PC-3 (cell line): ENCODE measurements at regions not wholly inside any gene's neighbourhood (a gene's known extent, or its start where the extent isn't known, plus 50 kb on each side); places are given as distances from the start of the nearest gene placed in this dataset.

Experiments
- EZH2 ChIP-seq: fragments of 300-600 bp; sonication (generic); IDR thresholded peaks from one replicate; pipeline ENCODE4 v1.6.1; 2017; ENCODE audit warnings: antibody characterized with exemption, mild to moderate bottlenecking, low read length; ENCODE audit not compliant: unreplicated experiment
- EZH2phosphoT487 ChIP-seq: fragments of 300-600 bp; sonication (generic); IDR thresholded peaks from 2 replicates; pipeline ENCODE4 v1.6.1; 2018; ENCODE audit warnings: mild to moderate bottlenecking, antibody characterized with exemption, low read length, borderline replicate concordance
- TF ChIP-seq, protein P1 (sequence below): fragments of 300-600 bp; sonication (generic); conservative IDR thresholded peaks from 2 replicates; pipeline ENCODE4 v1.5.1; 2017; ENCODE audit warnings: antibody characterized with exemption, low read depth, mild to moderate bottlenecking, low read length

DNA sequence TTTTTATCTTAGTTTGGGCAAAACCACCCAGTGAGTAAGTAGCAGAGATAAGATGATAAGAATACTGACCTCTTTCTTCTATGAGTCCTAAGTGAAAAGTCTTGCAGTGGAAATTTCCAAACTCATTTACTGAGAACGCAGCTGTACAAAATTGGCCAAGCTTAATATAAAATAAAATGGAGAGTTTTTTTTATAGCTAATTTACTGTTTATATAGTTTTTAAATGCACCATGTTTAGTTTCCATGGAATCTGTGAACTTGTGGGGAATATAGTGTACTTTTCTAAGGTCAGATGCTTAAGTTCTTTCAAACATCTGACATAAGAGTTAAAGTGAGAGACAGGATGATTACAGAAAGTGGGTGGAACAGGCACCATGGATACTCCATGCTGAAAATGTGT, 833.5 kb downstream of the ADGRL2 start:
- TF ChIP-seq, protein P1, sequence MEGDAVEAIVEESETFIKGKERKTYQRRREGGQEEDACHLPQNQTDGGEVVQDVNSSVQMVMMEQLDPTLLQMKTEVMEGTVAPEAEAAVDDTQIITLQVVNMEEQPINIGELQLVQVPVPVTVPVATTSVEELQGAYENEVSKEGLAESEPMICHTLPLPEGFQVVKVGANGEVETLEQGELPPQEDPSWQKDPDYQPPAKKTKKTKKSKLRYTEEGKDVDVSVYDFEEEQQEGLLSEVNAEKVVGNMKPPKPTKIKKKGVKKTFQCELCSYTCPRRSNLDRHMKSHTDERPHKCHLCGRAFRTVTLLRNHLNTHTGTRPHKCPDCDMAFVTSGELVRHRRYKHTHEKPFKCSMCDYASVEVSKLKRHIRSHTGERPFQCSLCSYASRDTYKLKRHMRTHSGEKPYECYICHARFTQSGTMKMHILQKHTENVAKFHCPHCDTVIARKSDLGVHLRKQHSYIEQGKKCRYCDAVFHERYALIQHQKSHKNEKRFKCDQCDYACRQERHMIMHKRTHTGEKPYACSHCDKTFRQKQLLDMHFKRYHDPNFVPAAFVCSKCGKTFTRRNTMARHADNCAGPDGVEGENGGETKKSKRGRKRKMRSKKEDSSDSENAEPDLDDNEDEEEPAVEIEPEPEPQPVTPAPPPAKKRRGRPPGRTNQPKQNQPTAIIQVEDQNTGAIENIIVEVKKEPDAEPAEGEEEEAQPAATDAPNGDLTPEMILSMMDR: no peak
- TF ChIP-seq EZH2phosphoT487 (no peak), EZH2 (no peak)
